ENCODE measurements at regions not wholly inside any gene's neighbourhood (a gene's known extent, or its start where the extent isn't known, plus 50 kb on each side); places are given as distances from the start of the nearest gene placed in this dataset.

GRCh38 chr5:99020698-99021048 lies 91.9 kb upstream of the CHD1 start:
- Mint-ChIP-seq H3K36me3 (peaks cover 14% of the 10 kb centered on the region), H3K4me1 (no peaks in the 10 kb centered on the region), H3K4me3 (no peak overlapping the region), H3K27ac (no peak overlapping the region), H3K9me3 (no peaks in the 10 kb centered on the region), H3K27me3 (ENCODE audit: low read depth) (peaks cover 4% of the 10 kb centered on the region; the same call in 1 of the 2 replicates)
- POLR2A ChIA-PET, result no interaction called here
- ATAC-seq (no peak), DNase-seq (ENCODE audit: low spot score) (no peak)
- TF ChIP-seq NR2C2 (CRISPR knock-in tag; IDR thresholded peaks at IDR 0.05) (no peak), ZNF138 (CRISPR knock-in tag; conservative IDR thresholded peaks at IDR 0.05) (no peak), HMGXB4 (CRISPR knock-in tag; IDR thresholded peaks at IDR 0.05) (no peak), ZMAT4 (CRISPR knock-in tag; IDR thresholded peaks at IDR 0.05) (no peak), SMAD4 (CRISPR knock-in tag; IDR thresholded peaks at IDR 0.05) (no peak), TCF7 (CRISPR knock-in tag; IDR thresholded peaks at IDR 0.05; ENCODE audit: low read depth) (no peak), SOX15 (CRISPR knock-in tag; IDR thresholded peaks at IDR 0.05) (no peak), NFATC4 (CRISPR knock-in tag; IDR thresholded peaks at IDR 0.05) (no peak), KAT7 (CRISPR knock-in tag; IDR thresholded peaks at IDR 0.05; ENCODE audit: borderline replicate concordance) (no peak), MYBL2 (CRISPR knock-in tag; IDR thresholded peaks at IDR 0.05) (no peak), ZNF396 (CRISPR knock-in tag; IDR thresholded peaks at IDR 0.05; ENCODE audit: borderline replicate concordance) (no peak), FOXK1 (CRISPR knock-in tag; IDR thresholded peaks at IDR 0.05) (no peak)
- TF ChIP-seq, protein P1, sequence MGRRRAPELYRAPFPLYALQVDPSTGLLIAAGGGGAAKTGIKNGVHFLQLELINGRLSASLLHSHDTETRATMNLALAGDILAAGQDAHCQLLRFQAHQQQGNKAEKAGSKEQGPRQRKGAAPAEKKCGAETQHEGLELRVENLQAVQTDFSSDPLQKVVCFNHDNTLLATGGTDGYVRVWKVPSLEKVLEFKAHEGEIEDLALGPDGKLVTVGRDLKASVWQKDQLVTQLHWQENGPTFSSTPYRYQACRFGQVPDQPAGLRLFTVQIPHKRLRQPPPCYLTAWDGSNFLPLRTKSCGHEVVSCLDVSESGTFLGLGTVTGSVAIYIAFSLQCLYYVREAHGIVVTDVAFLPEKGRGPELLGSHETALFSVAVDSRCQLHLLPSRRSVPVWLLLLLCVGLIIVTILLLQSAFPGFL (CRISPR knock-in tag; IDR thresholded peaks at IDR 0.05; ENCODE audit: borderline replicate concordance), result no peak
- TF ChIP-seq, protein P2, sequence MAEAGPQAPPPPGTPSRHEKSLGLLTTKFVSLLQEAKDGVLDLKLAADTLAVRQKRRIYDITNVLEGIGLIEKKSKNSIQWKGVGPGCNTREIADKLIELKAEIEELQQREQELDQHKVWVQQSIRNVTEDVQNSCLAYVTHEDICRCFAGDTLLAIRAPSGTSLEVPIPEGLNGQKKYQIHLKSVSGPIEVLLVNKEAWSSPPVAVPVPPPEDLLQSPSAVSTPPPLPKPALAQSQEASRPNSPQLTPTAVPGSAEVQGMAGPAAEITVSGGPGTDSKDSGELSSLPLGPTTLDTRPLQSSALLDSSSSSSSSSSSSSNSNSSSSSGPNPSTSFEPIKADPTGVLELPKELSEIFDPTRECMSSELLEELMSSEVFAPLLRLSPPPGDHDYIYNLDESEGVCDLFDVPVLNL (CRISPR knock-in tag; IDR thresholded peaks at IDR 0.05; ENCODE audit: borderline replicate concordance, low read depth), result no peak
- TF ChIP-seq, protein P3, sequence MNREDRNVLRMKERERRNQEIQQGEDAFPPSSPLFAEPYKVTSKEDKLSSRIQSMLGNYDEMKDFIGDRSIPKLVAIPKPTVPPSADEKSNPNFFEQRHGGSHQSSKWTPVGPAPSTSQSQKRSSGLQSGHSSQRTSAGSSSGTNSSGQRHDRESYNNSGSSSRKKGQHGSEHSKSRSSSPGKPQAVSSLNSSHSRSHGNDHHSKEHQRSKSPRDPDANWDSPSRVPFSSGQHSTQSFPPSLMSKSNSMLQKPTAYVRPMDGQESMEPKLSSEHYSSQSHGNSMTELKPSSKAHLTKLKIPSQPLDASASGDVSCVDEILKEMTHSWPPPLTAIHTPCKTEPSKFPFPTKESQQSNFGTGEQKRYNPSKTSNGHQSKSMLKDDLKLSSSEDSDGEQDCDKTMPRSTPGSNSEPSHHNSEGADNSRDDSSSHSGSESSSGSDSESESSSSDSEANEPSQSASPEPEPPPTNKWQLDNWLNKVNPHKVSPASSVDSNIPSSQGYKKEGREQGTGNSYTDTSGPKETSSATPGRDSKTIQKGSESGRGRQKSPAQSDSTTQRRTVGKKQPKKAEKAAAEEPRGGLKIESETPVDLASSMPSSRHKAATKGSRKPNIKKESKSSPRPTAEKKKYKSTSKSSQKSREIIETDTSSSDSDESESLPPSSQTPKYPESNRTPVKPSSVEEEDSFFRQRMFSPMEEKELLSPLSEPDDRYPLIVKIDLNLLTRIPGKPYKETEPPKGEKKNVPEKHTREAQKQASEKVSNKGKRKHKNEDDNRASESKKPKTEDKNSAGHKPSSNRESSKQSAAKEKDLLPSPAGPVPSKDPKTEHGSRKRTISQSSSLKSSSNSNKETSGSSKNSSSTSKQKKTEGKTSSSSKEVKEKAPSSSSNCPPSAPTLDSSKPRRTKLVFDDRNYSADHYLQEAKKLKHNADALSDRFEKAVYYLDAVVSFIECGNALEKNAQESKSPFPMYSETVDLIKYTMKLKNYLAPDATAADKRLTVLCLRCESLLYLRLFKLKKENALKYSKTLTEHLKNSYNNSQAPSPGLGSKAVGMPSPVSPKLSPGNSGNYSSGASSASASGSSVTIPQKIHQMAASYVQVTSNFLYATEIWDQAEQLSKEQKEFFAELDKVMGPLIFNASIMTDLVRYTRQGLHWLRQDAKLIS (CRISPR knock-in tag; IDR thresholded peaks at IDR 0.05; ENCODE audit: borderline replicate concordance), result no peak
- TF ChIP-seq, protein P4, sequence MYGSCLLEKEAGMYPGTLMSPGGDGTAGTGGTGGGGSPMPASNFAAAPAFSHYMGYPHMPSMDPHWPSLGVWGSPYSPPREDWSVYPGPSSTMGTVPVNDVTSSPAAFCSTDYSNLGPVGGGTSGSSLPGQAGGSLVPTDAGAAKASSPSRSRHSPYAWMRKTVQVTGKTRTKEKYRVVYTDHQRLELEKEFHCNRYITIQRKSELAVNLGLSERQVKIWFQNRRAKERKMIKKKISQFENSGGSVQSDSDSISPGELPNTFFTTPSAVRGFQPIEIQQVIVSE (CRISPR knock-in tag; IDR thresholded peaks at IDR 0.05; ENCODE audit: borderline replicate concordance), result no peak
- CTCF ChIA-PET, result no interaction called here

Measured in WTC11 (cell line).